ENCODE measurements at regions not wholly inside any gene's neighbourhood (a gene's known extent, or its start where the extent isn't known, plus 50 kb on each side); places are given as distances from the start of the nearest gene placed in this dataset.
A peak's percentile ranks its signal among the peaks of the same experiment; 100 is the strongest.

- TF ChIP-seq RAD21 (IDR thresholded peaks at IDR 0.05; ENCODE audit: low read depth) = peak; percentile 96
- no peak for TF ChIP-seq FOXM1 (IDR thresholded peaks at IDR 0.05; ENCODE audit: borderline replicate concordance, low read depth)
- no peak for TF ChIP-seq REST (IDR thresholded peaks at IDR 0.05; ENCODE audit: low read depth)
- TF ChIP-seq, protein P1, sequence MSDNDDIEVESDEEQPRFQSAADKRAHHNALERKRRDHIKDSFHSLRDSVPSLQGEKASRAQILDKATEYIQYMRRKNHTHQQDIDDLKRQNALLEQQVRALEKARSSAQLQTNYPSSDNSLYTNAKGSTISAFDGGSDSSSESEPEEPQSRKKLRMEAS (IDR thresholded peaks at IDR 0.05) = no peak
These were observed 402.1 kb downstream of the SEC14L1 start for GRCh38 chr17:77542551-77543490.

All from Ishikawa (cell line).